Activated CD4-positive, alpha-beta T cell treated with anti-CD3 and anti-CD28 coated beads for 48 hours (primary cell): ENCODE measurements at regions not wholly inside any gene's neighbourhood (a gene's known extent, or its start where the extent isn't known, plus 50 kb on each side); places are given as distances from the start of the nearest gene placed in this dataset.
"Not testable (repeated sequence)": the region's sequence is repeated elsewhere in the genome, so short reads cannot be mapped to it uniquely, and the experiment has no call there.

ENCODE experiments used
- DNase-seq: peaks from one replicate; pipeline ENCODE4 v3.0.0-alpha.2; 2020

- DNase-seq, result no peak
These were observed 801.4 kb upstream of the EYS start for GRCh38 chr6:66508433-66508832.

DNA sequence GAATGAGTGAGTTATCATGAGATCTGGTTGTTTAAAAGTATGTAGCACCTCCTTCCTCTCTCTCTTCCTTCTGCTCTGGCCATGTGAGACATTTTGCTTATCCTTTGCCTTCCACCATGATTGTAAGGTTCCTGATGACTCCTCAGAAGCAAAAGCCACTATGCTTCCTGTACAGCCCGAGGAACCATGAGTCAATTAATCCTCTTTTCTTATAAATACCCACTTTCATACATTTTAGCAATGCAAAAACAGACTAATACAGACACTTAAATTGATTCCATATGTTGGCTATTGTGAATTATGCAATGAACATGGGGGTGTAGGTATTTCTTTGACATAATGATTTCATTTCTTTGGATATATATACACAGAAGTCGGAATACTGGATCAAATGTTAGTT is 792.8 kb upstream of the EYS start:
- DNase-seq, result no peak

- no peak for DNase-seq
These were observed 789.6 kb upstream of the EYS start for GRCh38 chr6:66496659-66497058.

GRCh38 chr6:66494643-66495042 is 787.6 kb upstream of the EYS start:
- DNase-seq, result not testable (repeated sequence)

DNA sequence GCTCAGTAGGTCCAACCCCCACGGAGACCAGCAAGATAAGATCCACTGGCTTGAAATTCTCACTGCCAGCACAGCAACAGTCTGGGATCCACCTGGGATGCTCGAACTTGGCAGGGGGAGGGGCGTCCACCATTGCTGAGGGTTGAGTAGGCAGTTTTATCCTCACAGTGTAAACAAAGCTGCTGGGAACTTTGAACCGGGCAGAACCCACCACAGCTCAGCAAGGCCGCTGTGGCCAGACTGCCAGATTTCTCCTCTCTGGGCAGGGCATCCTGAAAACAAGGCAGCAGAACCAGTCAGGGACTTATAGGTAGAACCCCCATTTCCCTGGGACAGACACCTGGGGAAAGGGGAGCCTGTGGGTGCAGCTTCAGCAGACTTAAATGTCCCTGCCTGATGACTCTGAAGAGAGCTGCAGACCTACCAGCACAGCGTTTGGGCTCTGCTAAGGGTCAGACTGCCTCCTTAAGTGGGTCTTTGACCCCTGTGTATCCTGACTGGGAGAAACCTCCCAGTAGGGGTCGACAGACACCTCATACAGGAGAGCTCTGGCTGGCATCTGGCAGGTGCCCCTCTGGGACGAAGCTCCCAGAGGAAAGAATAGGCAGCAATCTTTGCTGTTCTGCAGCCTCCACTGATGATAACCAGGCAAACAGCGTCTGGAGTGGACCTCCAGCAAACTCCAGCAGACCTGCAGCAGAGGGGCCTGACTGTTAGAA is 782.4 kb upstream of the EYS start:
- no peak for DNase-seq

DNA sequence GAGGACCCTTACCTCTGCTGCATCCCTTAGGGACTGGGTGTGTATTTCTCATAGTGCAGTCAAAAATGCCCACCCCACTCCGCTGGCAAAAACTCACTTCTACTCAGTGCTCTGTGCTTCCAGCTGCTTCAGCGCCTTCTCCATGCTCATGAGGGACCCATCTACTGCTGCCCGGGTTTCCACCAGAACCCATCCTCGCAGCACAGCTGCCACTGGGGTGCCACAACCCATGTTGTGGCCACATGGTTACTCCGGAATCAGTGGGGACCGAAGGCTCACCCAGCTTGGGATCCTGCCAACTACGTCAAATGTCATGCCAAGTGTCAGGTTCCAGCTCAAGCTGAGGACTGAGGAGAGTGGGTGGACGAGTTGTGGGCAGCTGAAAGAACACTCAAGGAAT is 774.2 kb upstream of the EYS start:
- DNase-seq, result no peak

DNA sequence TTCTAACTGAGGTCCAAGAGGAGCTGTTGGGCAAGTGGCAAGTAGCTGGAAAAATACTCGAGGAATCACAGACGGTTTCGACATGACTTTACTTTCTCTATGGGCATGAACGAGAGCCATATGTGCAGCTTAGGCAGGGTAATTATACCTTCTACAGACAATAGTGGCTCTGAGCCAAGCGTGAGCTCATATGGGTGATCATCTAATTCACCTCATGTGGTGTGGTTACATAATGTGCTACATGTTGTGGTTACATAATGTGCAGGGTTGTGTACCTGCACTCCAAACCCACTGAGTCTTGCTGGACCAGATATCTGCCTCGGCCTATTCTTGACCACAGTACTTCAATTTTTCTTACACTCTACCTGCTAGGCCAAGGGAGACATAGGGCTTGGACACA is 771.7 kb upstream of the EYS start:
- no peak for DNase-seq

- DNase-seq, result no peak
These were observed 728.3 kb upstream of the EYS start for GRCh38 chr6:66435321-66435720.

DNA sequence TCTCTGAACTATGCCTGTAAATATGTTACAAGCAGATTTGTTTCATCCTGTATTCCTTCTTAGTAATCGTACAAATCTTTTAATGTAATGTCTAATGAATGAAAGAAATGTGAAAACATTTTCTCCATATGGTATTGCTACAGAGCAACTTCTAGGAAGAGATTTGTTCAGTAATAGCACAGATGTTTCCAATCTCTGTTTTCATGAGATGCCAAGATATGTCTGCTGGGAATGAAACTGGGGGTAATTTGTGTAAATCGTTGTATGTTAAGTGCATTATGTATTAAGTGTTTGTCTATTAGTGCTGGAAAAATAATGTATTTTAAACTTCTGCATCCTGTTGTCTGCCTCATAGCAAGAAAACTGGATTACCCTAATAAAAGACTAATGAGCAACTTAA is 722.2 kb upstream of the EYS start:
- no peak for DNase-seq

GRCh38 chr6:66423047-66423446 is 716.0 kb upstream of the EYS start:
- no peak for DNase-seq

GRCh38 chr6:66421570-66421969 is 714.5 kb upstream of the EYS start:
- DNase-seq, result no peak

DNA sequence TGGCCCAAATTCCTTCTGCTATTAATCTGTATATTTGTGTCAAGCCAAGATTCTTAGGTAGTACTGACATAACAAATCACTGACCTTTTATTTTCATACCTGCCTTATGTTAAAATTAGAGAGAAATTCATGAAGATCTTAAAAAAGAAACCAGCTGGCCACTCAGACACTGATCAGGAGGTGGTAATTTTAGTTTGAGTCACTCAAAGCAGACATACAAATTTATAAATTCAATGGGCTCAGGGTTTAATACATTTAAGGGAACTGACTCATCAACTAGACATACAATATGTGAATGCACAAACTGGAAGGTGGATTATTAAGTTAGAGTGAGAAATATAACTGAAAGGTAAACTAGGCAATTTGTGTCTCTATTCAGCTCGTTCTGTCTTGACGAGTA is 711.9 kb upstream of the EYS start:
- DNase-seq, result no peak

DNA sequence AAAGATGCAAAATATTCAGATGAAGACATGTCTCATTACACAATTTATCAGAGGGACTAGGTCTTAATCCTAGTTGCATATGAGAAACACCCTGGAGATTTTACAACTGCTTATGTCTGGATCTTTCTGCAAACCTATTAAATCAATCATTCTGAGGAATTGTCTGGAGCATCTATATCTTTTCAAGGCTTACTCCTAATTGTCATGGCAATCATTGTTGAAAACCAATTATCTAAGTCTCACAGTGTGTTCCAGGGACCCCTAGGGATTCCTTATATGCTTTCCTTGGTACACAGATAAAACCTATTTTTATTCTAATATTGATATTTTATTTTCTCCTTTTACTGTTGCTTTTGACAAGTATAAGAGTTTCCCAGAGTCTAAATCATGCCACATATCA is 696.9 kb upstream of the EYS start:
- no peak for DNase-seq

DNA sequence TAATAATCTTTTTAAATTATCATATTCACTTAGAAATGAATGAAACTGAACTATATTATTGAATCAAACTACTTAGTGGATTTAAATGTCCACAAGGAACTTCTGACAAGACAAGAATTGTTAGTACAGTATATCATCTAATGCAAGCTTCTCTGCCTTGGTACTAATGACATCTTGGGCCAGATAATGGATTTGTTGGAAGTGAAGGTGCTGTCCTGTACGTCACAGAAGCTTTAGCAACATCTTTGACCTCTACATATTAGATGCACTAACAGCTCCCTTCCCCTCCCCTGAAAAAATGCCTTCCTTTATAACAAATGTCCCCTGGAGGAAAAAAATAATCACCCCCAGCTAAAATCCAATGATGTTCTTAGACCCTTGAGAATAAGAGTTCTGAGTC is 695.8 kb upstream of the EYS start:
- DNase-seq, result no peak

GRCh38 chr6:66396549-66396948 is 689.5 kb upstream of the EYS start:
- no peak for DNase-seq

DNA sequence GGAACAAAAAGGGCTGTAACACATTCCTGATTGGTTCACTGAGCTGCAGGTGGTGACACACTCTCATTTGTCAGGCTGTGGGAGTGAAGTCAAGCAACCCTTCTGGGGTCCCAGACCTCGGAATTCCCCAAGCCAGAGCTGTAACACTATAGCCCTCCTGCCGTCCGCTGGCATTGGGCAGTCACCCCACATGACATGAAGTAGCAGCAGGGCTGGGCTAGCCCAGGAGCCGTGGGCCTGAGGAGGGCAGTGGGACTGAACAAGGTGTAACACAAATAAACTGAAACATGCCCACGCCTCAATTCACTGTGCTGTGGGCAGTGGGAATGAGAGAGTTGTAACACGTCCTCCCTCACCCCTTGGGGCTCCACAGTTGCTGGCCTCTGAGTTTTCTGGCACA is 689.1 kb upstream of the EYS start:
- DNase-seq, result no peak

DNA sequence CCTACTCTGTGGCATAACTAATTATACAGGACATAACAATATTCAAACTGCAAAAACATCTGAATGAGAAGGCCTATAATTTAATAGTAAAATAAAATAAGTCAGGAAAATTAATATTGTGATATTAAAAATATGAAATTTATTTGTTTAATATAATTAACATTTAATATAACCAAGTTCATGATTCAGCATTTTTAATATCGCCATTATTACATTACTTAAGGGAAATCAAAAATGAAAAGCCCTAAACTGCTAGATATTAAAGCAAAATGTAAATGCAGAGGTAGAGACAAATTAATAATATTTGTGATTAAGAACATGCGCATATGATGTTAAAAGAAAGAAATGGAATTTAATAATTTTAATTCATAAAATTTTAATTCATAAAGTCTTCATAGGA is 683.4 kb upstream of the EYS start:
- no peak for DNase-seq

DNA sequence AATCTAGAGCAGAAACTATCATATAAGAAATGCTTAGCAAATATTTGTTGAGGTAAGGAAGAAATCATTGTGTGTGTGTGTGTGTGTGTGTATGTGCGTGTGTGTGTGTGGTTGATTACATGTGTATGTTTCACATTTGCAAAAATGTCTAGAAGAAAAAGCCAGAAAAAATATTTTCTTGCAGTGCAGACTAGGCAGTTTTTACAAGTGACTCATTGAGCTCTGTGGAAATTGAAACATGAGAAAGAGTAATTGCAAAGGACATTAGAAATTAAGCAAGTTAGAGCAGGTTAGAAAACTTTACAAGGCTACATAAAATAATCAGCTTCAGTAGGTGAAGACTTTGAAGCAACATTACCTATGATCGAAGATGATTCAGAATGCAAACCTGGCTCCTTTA is 669.0 kb upstream of the EYS start:
- DNase-seq, result no peak

- DNase-seq, result no peak
These were observed 662.4 kb upstream of the EYS start for GRCh38 chr6:66369407-66369806.

GRCh38 chr6:66362888-66363287 is 655.9 kb upstream of the EYS start:
- DNase-seq, result no peak

- no peak for DNase-seq
These were observed 654.9 kb upstream of the EYS start for GRCh38 chr6:66361886-66362285.

GRCh38 chr6:66357781-66358180 is 650.8 kb upstream of the EYS start:
- DNase-seq, result no peak

DNA sequence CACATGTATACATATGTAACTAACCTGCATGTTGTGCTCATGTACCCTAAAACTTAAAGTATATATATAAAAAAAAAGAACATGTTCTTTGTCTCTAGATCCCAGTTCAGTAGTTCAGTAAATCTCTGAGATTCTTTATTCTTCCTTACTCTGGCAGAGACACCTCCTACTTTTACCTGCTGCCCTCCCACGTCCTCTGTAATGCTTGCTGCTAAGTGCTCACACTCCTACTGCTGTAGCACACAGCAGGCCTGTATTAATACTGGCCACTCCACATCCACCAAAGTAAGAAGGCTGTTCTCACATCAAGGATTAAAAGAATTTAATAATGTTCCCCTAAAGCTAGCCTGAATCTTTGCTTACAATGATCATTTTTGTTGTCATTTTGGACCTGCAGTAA is 648.4 kb upstream of the EYS start:
- DNase-seq, result no peak

GRCh38 chr6:66344796-66345195 is 637.8 kb upstream of the EYS start:
- no peak for DNase-seq

- DNase-seq, result no peak
These were observed 633.7 kb upstream of the EYS start for GRCh38 chr6:66340736-66341135.

DNA sequence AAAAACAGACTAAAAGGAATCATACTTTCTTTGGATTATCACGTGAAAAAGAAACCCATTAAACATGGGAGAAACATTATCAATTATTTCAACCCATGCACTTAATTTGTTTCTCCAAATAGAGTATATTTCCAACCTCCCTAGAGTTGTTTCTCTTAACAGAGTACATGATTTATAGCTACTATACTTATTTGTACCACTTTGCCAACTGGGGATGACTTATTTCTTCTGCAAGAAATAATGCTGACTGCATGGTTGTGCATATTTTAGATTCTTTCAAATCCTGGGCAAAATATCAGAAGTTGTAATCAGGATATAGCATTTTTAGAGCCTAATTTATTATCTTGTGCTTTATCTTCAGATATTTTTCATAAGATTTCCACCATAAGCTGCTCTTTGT is 629.1 kb upstream of the EYS start:
- DNase-seq, result no peak
